Ishikawa (cell line): ENCODE measurements at regions not wholly inside any gene's neighbourhood (a gene's known extent, or its start where the extent isn't known, plus 50 kb on each side); places are given as distances from the start of the nearest gene placed in this dataset.

Experiments
- RAD21 ChIP-seq: IDR thresholded peaks from 2 replicates; pipeline ENCODE4 v1.6.1; 2012; ENCODE audit warnings: low read depth
- TF ChIP-seq, protein P1 (sequence below): IDR thresholded peaks from 2 replicates; pipeline ENCODE4 v1.6.1; 2012

- TF ChIP-seq, protein P1, sequence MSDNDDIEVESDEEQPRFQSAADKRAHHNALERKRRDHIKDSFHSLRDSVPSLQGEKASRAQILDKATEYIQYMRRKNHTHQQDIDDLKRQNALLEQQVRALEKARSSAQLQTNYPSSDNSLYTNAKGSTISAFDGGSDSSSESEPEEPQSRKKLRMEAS = no peak
- TF ChIP-seq RAD21 = no peak
Observed at GRCh38 chr18:55912071-55912470, 324.1 kb upstream of the TCF4 start.
